ENCODE measurements at regions not wholly inside any gene's neighbourhood (a gene's known extent, or its start where the extent isn't known, plus 50 kb on each side); places are given as distances from the start of the nearest gene placed in this dataset.
"Not testable (repeated sequence)": the region's sequence is repeated elsewhere in the genome, so short reads cannot be mapped to it uniquely, and the experiment has no call there.

GRCh38 chr10:121338206-121338980, 259.9 kb downstream of the FGFR2 start:
- DNase-seq, result no peak

DNA sequence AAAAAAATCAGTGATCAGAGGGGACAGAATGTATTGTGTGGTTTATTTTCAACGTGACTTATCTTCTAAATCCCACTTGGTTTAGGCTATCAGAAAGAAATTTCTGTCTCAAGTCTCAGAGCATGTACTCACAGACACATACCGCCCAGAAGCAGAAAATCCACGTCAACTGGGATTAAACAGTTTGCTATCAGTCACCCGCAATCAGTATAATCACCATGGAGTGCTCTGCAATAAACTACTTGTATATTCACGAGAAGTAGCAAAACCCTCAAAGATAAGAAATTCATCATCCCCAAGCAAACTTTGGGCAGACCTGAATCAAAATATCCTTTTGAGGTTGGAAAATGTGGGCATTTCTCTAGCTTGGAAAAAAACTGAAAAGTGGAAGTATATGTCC, 259.1 kb downstream of the FGFR2 start:
- DNase-seq, result no peak

- DNase-seq, result no peak
Observed at GRCh38 chr10:121340271-121340831, 257.9 kb downstream of the FGFR2 start.

- no peak for DNase-seq
Observed at GRCh38 chr10:121351540-121351939, 246.7 kb downstream of the FGFR2 start.

DNA sequence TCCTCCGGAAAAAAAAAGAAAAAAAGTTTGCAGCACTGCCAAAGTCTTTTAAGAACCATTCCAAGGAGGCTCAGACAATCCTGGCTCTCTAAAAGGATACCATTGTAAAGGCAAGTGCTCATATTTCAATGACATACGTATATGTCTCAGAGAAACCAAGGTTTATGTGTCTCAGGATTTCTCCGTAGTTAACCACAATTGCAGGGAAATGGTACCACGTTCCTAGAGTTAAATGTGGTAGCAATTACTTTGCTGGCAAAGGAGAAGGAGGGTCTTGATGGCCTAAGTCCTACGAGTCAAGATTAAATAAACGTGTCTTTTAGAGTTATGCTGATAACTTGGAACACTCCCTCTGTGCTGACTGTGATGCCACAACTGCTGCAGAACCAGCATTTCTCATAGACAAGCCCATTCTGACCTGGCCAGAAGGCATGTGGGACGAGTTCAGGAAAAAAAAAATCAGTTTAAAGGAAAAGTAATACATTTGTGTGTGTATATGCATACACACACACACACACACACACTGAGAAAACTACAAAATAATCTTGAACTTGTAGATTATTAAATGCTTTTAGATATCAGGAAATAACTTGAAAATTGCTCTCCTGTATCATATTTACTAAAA, 245.9 kb downstream of the FGFR2 start:
- DNase-seq, result no peak

- no peak for DNase-seq
Observed at GRCh38 chr10:121355161-121355560, 243.1 kb downstream of the FGFR2 start.

DNA sequence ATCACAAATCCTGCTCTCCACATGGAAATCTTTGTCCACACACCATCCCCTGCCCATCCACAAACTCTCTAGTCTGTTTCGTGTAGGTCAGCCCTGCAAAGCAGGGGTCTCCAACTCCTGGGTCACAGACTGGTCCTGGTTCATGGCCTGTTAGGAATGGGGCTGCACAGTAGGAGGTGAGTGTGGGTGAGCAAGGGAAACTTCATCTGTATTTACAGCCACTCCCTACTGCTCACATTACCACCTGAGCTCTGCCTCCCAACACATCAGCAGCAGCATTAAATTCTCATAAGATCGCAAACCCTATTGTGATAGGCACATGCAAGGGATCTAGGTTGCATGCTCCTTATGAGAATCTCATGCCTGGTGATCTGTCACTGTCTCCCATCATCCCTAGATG, 242.1 kb downstream of the FGFR2 start:
- DNase-seq, result no peak

DNA sequence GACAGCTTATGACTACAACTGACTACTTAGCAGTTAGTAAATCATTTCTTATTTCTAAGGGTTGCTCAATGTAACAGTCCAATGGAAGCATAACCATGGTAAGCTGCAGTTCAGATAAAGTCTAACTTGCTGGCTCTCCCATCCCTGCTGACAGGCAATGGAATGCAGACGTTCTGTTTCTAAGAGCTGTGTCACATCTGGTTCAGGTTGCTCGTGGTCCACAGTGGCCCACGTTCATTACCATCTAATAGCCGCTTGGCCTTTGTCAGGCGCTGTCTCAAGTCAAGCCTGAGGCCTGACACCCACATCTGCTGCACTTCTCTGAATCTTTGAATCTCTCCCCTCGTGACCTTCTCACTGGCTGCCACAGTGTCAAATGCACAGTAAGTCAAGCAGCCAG, 240.8 kb downstream of the FGFR2 start:
- DNase-seq, result no peak

DNA sequence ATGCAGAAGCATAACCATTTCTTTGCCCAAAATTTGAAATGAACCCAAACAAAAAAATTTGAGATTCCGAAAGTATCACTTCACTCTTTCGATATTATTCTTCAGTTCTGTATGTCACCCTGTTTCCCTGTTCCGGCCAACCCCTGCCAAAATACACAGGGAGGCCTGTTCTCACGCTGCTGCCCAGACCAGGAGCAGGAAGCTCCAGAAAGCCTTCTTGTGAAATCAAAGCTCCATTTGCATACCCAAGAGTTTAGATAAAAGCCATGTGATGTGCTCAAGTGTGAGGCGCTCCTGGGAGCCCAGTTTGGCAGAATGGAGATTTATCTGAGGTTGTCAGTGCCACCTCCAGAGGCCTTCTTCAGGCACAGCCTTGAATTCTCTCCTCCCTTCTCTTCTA, 236.2 kb downstream of the FGFR2 start:
- DNase-seq, result no peak

DNA sequence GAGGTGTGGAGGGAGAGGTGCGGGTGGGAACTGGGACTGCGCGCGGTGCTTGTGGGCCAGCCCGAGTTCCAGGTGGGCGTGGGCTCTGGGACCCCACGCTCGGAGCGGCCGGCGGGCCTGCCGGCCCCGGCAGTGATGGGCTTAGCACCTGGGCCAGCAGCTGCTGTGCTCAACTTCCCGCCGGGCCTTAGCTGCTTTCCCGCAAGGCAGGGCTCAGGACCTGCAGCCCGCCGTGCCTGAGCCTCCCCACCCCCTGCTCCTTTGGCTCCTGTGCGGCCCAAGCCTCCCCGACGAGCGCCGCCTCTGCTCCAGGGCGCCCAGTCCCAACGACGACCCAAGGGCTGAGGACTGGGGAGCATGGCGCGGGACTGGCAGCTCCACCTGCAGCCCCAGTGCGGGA, 232.7 kb downstream of the FGFR2 start:
- no peak for DNase-seq

GRCh38 chr10:121368347-121369025, 229.8 kb downstream of the FGFR2 start:
- DNase-seq, result no peak

- DNase-seq, result no peak
Observed at GRCh38 chr10:121369616-121370015, 228.6 kb downstream of the FGFR2 start.

GRCh38 chr10:121371836-121372235, 226.4 kb downstream of the FGFR2 start:
- DNase-seq, result no peak

- DNase-seq, result no peak
Observed at GRCh38 chr10:121373411-121373810, 224.8 kb downstream of the FGFR2 start.

DNA sequence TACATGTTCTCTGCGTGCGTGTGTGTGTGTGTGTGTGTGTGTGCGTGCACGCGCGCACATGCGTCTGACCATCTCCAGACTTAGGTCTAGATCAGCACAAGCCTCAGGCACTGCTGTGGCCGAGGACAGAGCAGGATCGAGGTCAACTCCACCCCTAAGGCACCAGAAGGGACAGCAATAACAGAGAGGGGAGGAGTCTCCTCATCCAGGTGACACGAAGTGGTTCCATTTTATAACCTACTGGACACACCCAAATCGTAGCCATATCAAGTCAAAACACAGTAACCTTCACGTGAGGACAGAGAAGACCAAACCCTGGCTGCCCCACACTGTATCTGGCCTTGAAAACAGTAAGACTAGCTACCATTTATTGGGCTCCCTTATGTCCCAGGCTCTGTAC, 224.1 kb downstream of the FGFR2 start:
- no peak for DNase-seq

- no peak for DNase-seq
Observed at GRCh38 chr10:121375172-121375571, 223.1 kb downstream of the FGFR2 start.

- no peak for DNase-seq
Observed at GRCh38 chr10:121378251-121378801, 219.9 kb downstream of the FGFR2 start.

DNA sequence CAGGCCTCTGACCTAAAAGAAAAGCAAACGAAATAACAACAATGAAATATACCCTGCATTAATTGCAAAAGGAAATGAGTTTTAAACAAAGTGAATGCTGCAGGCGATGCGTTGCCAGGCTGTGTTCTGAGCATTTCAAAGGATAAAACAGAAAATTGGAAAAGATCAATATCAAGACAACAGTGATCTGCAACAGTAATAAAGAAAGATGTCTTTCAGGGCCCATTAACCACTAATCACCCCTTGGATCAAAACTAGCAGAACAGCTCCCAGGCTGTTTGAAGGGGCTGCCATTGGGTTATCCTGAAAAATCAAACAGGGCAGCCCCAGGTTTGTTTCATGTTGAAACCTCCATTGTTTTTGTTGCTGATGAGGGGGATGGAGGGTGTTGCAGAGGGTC, 219.2 kb downstream of the FGFR2 start:
- no peak for DNase-seq

DNA sequence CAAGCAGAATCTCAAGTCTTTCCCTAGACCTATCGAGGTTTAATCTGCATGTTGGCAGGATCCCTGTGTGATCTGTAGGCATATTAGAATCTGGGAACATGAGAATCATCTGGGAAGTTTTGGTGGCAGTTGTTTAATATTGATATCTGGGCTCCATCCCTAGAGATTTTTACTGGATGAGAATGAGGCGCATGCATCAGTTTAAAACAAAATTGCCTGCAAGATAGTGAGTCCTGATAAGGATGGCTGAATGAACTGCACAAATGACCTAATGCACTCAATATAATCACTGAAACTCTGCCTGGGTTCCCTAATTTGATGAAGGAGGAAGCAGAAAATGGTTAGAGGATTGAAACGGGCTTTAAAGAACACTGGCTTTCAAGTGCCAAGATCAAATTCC, 218.0 kb downstream of the FGFR2 start:
- no peak for DNase-seq

- DNase-seq, result not testable (repeated sequence)
Observed at GRCh38 chr10:121382029-121382520, 216.2 kb downstream of the FGFR2 start.

DNA sequence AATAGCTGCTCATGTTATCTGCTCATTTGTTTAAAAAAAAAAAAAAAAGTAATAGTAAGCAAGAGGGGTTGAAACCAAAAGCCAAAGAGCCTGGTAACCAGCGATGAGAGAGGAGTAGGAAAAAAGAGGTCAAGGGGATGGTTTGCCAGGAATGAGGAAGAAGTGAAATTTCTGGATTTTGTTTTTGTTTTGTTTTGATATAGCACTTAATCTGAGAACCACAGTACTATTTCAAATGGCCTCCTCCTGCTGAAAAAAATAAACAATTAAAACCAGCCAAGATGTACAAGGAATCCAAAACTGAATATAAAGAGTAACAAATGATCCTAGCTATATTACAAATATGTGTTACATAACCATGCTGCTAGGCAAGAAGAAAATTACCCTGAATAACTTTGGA, 213.1 kb downstream of the FGFR2 start:
- no peak for DNase-seq

DNA sequence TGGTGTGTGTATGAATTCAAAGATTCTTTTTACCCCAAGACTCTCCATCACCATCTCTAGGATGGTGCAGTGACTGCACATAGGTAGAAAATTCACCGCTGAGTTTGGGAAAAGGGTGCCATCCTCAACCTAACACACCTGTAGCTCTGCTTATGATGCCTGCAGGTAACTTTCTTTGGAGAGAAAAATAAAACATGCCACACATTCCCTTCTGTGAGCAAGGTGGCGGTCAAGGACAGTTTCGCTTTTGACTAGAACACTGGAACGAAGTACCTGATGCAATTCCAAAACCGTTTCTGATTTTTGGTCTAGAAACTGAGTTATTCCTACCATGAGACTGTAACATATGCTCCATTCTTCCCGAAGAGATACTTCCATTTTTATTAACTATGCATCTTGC, 205.6 kb downstream of the FGFR2 start:
- DNase-seq, result no peak

DNA sequence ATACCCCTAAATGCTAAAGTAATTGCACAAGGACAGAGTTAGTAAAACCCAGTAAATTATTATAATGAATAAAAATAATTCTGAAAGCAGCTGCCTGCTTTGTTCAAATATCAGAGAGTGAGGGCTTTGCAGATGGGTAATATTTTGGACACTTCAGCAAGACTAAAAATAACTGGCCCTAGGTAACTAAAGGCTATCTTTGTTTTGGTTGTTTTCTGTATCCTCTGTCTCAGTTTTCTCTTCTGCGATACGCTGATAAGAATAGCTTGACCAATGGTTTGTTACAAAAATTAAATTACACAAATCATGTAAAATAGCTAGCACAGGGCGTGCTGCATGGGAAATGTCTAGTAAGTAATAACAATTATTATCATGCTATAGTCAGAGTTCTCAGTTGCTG, 204.7 kb downstream of the FGFR2 start:
- DNase-seq, result no peak
